Epithelial cell of proximal tubule (primary cell): ENCODE measurements at regions not wholly inside any gene's neighbourhood (a gene's known extent, or its start where the extent isn't known, plus 50 kb on each side); places are given as distances from the start of the nearest gene placed in this dataset.
"Not testable (repeated sequence)": the region's sequence is repeated elsewhere in the genome, so short reads cannot be mapped to it uniquely, and the experiment has no call there.

Source experiments
- DNase-seq: peaks from one replicate; pipeline ENCODE4 v3.0.0-alpha.2; 2011; ENCODE audit warnings: low read depth
- H3K4me3 ChIP-seq: 2 replicates; pipeline ENCODE4 v1.5.1; 2011; ENCODE audit warnings: low read depth, mild to moderate bottlenecking, low read length
- TF ChIP-seq, protein P1 (sequence below): conservative IDR thresholded peaks from 2 replicates; pipeline ENCODE4 v1.5.1; 2012; ENCODE audit warnings: low read depth, mild to moderate bottlenecking, low read length

GRCh38 chr15:29648415-29648814 lies 173.9 kb downstream of the TJP1 start:
- not testable (repeated sequence) for H3K4me3 ChIP-seq, DNase-seq

DNA sequence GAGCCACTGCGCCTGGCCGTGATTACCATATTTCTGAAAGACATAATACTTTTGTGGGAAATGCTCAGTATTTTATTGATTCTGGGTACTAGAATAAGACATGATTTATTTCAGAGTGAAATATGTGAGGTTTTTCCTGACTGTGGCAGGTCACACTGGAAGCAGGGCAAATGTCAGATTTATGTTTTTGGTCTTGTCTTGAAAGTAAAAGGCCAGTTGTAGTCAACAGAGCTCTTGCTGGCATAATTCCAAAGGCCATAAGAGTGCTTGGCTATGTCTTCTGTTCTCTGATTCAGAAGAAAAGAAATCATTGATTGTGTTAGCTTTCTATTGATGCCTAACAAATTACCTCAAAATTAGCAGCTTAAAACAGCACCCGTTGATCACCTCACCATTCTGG lies 176.4 kb downstream of the TJP1 start:
- H3K4me3 ChIP-seq: no peak overlapping the region
- TF ChIP-seq, protein P1, sequence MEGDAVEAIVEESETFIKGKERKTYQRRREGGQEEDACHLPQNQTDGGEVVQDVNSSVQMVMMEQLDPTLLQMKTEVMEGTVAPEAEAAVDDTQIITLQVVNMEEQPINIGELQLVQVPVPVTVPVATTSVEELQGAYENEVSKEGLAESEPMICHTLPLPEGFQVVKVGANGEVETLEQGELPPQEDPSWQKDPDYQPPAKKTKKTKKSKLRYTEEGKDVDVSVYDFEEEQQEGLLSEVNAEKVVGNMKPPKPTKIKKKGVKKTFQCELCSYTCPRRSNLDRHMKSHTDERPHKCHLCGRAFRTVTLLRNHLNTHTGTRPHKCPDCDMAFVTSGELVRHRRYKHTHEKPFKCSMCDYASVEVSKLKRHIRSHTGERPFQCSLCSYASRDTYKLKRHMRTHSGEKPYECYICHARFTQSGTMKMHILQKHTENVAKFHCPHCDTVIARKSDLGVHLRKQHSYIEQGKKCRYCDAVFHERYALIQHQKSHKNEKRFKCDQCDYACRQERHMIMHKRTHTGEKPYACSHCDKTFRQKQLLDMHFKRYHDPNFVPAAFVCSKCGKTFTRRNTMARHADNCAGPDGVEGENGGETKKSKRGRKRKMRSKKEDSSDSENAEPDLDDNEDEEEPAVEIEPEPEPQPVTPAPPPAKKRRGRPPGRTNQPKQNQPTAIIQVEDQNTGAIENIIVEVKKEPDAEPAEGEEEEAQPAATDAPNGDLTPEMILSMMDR: no peak
- no peak for DNase-seq

- DNase-seq, H3K4me3 ChIP-seq: not testable (repeated sequence)
Observed at GRCh38 chr15:29644361-29644760, 177.9 kb downstream of the TJP1 start.

- TF ChIP-seq, protein P1: no peak
- DNase-seq: peak; percentile 41
Observed at GRCh38 chr15:29638781-29639180, 183.5 kb downstream of the TJP1 start.

DNA sequence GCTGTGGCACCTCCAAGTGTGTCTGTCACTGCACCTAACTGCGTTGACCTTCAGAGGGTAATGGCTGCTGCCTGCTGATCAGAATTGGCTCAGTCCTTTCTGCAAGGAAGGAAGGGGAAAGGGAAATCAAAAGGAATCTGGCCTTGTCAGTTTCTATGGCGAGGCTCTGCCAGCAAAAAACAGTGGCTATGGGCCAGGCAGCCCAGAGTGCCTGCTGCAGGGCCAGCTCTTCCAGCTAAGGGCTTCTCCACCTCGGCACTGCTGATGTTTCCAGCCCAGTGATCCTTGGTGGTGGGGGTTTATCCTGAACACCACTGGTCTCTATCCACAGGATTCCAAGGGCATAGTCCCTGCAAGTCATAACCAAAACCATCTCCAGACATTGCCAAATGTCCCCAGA lies 184.3 kb downstream of the TJP1 start:
- no peak for DNase-seq
- TF ChIP-seq, protein P1: no peak
- no peak overlapping the region for H3K4me3 ChIP-seq

More at GRCh38 chr15:29638781-29639180, 183.5 kb downstream of the TJP1 start:
- H3K4me3 ChIP-seq: no peak overlapping the region

DNA sequence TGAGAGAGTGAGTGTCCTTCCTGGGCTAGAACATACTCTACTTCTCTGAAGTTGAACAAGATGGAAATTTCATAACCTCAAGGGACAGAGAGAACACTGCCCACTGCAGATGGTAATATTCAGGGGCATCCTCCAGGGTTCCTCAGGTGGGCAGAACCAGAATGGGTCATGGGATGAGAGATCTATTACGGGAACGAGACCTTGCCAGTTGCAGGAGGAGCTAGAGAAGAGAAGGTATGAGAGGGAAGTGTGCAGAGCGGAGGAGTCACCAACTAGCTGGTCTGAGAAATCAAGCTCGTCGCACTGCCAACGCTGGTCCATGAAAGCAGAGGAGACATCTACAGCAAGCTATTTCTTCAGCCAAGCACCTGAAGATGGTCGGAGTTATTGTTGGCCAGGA lies 184.7 kb downstream of the TJP1 start:
- TF ChIP-seq, protein P1: no peak
- DNase-seq: no peak

DNA sequence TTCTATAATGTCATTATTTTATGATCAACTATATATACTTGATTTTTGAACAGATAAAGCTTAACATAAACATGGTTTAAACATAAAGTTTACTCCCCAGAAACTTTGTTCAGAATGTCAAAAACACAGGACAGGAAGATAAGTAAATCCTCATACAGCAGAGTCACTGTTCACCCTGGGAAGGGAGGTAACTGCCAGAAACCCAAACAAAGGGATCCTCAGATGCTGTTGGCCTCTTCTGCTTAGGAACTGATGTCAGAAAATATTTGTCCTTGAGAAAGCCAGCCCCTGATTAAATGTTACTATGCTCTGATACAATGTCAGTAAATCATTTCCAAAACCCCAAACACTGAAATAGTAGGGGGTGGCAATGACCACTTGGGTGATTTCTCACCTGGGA lies 185.3 kb downstream of the TJP1 start:
- TF ChIP-seq, protein P1: no peak
- no peak for DNase-seq
- H3K4me3 ChIP-seq: no peak overlapping the region

More for the DNA sequence above, 184.7 kb downstream of the TJP1 start:
- H3K4me3 ChIP-seq: no peak overlapping the region

DNA sequence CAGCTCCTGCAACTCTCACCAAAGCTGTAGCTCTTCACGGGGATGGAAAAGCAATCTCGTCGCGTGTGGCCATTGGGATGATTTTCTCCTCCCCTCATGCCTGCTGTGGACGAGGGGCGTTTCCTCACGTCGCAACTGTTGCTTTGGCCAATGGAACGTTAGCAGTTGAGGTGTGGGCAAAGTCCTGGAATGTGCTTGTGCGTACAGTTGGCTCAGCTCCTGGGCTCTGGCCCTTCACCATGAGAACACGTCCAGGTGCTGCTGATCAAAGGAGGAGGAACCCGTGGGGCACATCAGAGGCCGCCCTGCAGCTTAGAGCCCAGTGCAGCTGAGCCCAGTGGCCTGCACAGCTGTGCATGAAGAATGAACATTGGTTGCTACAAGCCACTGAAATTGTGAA lies 186.1 kb downstream of the TJP1 start:
- DNase-seq: no peak

More for the DNA sequence above, 186.1 kb downstream of the TJP1 start:
- TF ChIP-seq, protein P1: no peak
- H3K4me3 ChIP-seq: no peak overlapping the region
